GM18861 (cell line): ENCODE measurements at regions not wholly inside any gene's neighbourhood (a gene's known extent, or its start where the extent isn't known, plus 50 kb on each side); places are given as distances from the start of the nearest gene placed in this dataset.
"Not testable (repeated sequence)": the region's sequence is repeated elsewhere in the genome, so short reads cannot be mapped to it uniquely, and the experiment has no call there.

Source experiments
- ATAC-seq: cut with Tn5 transposase; IDR thresholded peaks from one replicate; pipeline ENCODE4 v1.9.1; 2021; ENCODE audit not compliant: unreplicated experiment

- ATAC-seq = no peak
Measured at GRCh38 chr10:33673839-33674415, 339.5 kb upstream of the NRP1 start.

DNA sequence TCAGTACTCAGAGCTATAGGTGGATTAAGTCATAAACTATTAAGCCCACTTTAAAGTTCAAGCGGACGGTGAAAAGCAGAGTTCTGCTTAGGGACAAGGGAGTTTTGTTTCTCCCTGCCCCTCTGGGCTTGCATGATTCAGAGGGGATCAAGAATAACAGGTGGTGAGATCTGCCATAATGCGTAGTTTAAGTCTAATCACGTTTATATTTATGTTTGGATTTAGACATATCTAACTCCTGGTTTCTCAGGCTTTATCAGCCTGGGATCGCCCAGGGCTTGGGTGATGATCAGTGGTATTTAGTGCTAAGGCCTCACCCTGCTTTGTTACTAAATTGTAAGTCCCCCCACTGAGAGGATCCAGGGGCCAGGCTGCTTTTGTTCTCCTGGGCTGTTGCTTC is 335.4 kb upstream of the NRP1 start:
- ATAC-seq = no peak

GRCh38 chr10:33666686-33667480 is 332.4 kb upstream of the NRP1 start:
- ATAC-seq = no peak

GRCh38 chr10:33665501-33665900 is 331.0 kb upstream of the NRP1 start:
- no peak for ATAC-seq

- ATAC-seq = no peak
Measured at GRCh38 chr10:33664070-33664469, 329.6 kb upstream of the NRP1 start.

GRCh38 chr10:33661580-33662336 is 327.3 kb upstream of the NRP1 start:
- ATAC-seq = no peak

DNA sequence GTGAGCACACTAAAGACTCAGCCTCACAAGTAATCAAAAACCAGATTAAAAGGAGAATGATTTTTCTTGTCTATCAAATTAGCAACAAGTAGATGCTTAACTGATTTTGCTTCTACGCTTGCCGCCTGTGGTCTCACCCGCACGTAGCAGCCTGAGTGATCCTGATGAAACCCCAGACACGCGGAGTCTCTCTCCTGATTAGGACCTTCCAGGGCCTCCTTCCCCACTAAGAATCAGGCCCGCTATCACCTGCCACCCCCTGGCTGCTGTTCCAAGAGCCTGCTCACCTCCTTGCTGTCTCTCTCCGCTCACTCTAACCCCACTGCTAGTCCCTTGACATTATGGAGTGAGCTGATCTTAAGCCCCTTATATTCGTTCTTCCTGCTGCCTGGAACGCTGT is 325.9 kb upstream of the NRP1 start:
- no peak for ATAC-seq

DNA sequence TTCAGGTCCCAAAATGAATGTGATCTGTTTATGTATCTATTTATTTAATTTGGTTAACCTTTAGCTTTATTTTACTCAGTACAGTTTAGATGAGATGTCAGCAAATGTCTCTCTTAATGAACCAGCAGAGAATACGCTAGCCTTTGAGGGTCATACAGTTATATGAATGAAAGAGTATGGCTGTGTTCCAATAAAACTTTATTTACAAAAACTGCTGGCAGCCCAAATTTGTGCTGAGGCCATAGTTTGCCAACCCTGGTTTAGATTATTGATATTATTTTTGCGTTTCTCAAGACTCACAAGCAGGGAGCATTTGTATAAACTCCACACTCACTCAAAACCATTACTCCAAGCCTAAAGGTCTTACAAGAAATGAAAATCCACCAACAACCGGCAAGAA is 323.4 kb upstream of the NRP1 start:
- ATAC-seq = no peak

DNA sequence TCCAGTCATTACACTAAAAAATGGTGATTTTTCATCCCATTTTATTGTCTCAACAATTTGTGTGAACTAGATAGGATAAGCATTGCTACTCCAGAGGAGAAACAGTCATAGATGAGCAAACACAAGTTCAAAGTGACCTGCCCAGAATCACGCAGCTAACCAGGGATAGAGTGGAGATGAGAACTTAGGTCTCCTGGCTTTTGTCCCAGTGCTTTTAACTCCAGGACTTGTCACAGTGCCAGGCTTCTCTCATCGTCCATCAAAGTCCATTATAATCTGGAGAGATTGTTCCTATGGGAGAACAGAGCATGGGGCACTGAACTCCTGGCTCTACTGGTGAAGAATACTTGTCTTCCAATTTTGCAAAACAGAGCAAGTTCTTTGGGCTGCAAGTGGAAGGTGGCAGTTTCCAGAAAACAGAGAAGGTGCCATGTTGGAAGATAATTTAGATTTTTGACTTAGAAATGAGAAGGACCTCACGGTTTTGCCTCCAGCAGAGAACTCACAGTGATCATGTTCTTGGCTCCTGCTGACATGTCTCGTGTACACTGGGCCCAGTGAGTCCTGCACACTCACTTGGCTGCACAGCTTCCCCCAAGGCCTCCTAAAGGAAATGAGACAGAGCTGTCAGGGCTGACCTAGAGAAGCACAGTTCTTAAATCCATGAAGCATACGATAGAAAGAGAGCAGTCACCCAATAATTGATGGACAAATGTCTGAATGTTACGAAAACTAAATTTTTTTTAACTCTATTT is 322.9 kb upstream of the NRP1 start:
- no peak for ATAC-seq

DNA sequence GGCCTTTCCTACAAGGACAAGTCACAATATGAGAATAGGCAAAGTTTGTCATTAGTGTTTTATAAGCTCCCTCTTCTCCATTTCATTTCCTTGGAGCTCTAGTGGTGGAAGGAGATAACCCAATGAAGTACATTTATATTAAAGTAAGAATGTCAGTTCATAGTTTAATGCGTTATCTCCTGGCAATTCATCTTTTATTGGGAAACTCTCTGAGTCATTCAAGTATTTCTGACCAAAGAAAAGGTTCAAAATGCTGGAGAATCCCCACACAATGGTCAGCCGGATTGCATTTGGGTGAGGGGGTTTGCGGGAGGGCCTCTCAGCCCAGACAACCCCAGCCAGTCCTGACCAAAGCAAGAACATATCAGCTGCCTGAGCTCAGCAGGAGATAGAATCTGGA is 321.5 kb upstream of the NRP1 start:
- no peak for ATAC-seq

- no peak for ATAC-seq
Measured at GRCh38 chr10:33655165-33655815, 320.8 kb upstream of the NRP1 start.

- ATAC-seq = no peak
Measured at GRCh38 chr10:33653584-33654367, 319.3 kb upstream of the NRP1 start.

GRCh38 chr10:33652870-33653269 is 318.4 kb upstream of the NRP1 start:
- ATAC-seq = no peak

- not testable (repeated sequence) for ATAC-seq
Measured at GRCh38 chr10:33650131-33650530, 315.7 kb upstream of the NRP1 start.

GRCh38 chr10:33643042-33643441 is 308.6 kb upstream of the NRP1 start:
- ATAC-seq = no peak

DNA sequence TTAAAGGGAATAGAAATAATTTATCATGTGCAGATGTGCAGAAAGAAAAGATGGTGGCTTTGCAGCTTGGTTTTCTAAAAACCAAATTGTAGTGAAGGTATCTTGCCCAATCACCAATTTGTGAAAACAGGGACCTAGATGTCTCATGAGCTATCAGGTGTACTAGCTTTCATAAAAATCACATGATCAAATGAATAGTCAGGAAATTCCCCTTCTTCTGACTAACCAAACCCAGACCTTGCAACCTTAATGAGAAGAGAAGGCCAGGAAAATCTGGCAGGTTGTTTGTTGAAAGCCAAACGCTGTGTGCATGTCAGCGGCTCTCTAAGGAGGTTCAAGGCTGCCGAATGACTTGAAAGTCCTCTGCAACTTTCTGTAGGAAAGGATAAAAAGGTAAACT is 304.4 kb upstream of the NRP1 start:
- no peak for ATAC-seq

DNA sequence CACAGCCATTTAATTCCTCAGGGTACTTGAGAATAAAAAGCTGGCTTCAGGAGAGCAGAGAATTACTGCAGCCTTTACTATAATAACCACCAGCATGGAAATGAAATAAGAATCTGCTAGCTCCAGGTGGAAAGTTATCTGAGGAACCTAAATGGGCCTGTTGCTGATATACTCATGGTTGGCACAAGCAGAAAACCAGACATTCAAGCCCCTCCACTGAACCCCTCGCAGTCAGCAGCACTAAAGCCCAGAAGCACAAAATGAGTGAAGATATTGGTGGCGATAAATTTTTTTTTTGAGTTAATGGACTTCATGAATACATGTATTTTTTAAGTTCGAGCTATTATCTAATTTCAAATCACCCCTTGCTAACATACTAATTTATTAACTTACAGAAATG is 303.9 kb upstream of the NRP1 start:
- no peak for ATAC-seq

- no peak for ATAC-seq
Measured at GRCh38 chr10:33635967-33636515, 301.6 kb upstream of the NRP1 start.

DNA sequence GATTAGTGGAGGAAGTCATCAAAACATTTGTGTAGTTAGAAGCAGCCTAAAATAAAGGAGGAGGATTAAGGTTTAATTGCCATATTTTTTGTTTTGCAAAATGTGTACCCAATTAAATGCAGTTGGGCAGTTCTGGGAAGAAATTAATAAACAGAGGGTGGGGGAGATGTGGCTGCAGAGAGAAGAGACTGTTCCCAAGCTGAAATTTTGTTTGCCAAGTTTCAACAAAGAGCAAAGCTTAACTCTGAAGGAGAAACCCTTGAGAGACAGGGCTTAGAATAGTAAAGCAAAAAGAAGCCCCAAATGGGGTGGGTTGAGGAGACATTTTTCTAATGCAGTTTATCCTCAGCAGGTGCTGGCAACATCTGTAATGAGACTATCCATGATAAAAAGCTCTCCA is 298.0 kb upstream of the NRP1 start:
- no peak for ATAC-seq

GRCh38 chr10:33631991-33632390 is 297.5 kb upstream of the NRP1 start:
- no peak for ATAC-seq
